ENCODE measurements at regions not wholly inside any gene's neighbourhood (a gene's known extent, or its start where the extent isn't known, plus 50 kb on each side); places are given as distances from the start of the nearest gene placed in this dataset.
"Not testable (repeated sequence)": the region's sequence is repeated elsewhere in the genome, so short reads cannot be mapped to it uniquely, and the experiment has no call there.

DNA sequence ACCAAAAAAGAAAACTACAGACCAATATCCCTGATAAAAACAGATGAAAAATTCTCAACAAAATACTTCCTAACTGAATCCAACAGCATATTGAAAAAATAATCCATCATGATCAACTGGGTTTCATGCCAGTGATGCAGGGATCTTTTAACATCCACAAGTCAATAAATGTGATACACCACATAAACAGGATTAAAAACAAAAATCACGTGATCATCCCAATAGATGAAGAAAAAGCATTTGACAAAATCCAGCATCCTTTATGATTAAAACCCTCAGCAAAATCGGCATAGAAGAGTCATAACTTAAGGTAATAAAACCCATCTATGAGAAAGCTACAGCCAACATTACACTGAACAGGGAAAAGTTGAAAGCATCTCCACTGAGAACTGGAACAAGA is 107.5 kb downstream of the DCLK3 start:
- no peak for DNase-seq
- H3K4me3 ChIP-seq = no peak overlapping the region
- H3K27me3 ChIP-seq = no peaks in the 10 kb centered on the region
- H3K9me3 ChIP-seq = no peaks in the 10 kb centered on the region; the same call in 1 of the 2 replicates
- no peaks in the 10 kb centered on the region for H3K36me3 ChIP-seq

DNA sequence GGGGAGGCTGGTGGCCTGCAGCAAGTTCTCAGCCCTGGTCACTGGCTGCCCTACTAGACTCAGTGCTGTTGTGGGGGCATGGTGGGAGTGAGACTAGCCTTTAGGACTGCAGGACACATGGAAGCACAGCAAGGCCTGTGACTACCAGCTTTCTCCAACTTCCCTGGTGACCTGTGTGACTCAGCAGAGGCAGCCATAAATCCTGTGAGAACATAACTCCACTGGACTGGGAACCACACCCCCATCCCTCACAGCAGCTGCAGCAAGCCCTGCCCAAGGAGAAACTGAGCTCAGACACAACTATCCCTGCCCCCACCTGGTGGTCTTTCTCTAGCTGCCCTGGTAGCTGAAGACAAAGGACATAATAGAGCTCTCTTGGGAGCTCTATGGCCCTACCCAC is 111.3 kb downstream of the DCLK3 start:
- H3K4me3 ChIP-seq = no peak overlapping the region
- H3K36me3 ChIP-seq = no peaks in the 10 kb centered on the region
- H3K27me3 ChIP-seq = no peaks in the 10 kb centered on the region
- H3K9me3 ChIP-seq = no peaks in the 10 kb centered on the region; the same call in 1 of the 2 replicates
- DNase-seq = no peak

DNA sequence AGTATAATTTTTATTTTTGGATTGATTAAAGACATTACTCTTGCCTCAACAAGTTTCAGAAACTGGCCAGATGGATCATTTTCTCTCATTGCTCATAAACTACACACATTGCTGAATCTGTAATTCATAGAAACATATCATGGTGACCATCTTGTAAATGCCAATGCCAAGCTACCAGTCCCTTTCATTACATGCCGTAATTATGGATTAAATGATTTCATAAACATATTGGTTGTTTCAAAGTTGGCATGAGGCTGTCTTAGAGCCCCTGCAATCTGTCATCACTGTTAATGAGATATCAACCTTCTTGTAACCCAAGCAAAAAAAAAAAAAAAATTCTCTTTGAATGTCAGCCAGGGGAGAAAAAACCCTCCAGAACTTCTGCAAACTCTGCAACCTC is 112.2 kb downstream of the DCLK3 start:
- H3K9me3 ChIP-seq = no peaks in the 10 kb centered on the region; the same call in 1 of the 2 replicates
- H3K4me3 ChIP-seq = no peak overlapping the region
- no peaks in the 10 kb centered on the region for H3K27me3 ChIP-seq
- no peak for DNase-seq
- H3K36me3 ChIP-seq = no peaks in the 10 kb centered on the region

DNA sequence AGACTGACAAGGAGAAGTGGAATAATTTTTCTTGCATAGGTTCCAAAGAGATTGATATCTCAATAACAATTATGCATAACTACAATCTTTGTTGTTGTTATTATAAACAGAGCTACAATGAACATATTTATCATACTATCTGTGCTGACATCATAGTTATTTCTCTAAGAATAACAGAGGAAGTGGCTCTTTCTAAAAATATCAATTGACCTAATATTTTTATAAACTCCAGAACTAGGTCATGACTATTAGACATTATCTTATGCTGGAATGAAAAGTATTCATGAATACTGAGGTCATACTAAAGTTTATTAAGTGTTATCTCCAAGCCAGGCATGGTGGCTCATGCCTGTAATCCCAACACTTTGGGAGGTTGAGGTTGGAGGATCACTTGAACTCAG is 114.1 kb downstream of the DCLK3 start:
- H3K36me3 ChIP-seq = no peaks in the 10 kb centered on the region
- no peak overlapping the region for H3K4me3 ChIP-seq
- H3K27me3 ChIP-seq = no peaks in the 10 kb centered on the region
- H3K9me3 ChIP-seq = no peaks in the 10 kb centered on the region; the same call in 1 of the 2 replicates
- DNase-seq = peak; percentile 18

DNA sequence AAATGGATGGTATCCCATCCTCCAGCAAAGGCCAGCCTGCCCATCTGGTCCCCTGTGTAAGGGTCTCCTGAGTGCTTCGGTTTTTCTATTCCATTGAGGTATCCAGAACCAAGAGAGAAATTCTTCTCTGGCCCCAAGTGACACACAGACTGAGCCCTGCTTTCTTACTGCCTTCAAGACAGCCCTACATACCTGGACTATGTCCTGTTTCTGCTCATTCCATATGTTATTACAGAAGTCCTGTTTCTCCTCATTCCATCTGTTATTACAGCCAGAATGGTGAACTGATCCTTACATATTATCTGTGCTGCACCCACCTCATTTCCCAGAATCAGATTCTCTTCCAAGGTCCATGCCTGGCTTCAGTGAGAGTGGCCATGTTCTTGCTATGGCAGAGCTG is 115.2 kb downstream of the DCLK3 start:
- no peaks in the 10 kb centered on the region for H3K9me3 ChIP-seq
- H3K27me3 ChIP-seq = no peaks in the 10 kb centered on the region
- no peaks in the 10 kb centered on the region for H3K36me3 ChIP-seq
- no peak for DNase-seq
- H3K4me3 ChIP-seq = no peak overlapping the region

DNA sequence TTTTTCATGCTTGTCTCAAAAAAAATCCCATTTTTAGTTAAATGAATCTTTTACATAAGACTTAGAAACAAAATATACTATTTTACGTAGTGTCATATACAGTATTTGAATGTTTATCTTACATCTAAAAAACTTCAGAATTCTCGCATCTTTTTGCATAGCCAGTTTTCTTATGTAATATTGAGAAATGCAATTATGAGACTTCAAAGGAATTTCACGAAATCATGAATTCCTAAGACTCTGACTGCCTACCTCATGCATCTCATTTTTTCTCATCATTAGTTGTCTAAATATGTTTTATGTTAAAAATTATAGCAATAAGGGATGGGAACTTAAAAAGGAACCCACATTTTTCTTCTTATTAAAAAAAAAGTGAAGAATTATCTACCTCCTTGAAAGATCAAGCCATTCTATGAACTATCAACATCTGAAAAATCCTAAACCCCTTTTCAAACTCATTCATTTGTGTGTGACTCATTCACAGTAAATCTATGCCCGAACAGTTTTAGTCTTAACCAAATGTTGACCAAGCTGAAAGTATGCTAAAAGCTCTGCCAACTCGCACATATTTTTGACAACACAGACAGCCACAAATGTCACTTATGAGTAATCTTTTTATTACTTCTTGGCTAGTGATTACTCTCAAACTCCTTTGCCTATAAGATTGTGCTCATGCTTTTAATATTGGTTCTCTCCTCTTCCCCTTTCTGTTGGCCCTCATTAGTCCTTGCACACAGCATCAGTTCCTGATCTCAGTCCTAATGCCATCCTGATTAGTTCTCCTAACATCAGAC is 115.9 kb downstream of the DCLK3 start:
- DNase-seq = peak; percentile 54
- Histone ChIP-seq H3K36me3 (no peaks in the 10 kb centered on the region), H3K4me3 (no peak overlapping the region), H3K9me3 (no peaks in the 10 kb centered on the region), H3K27me3 (no peaks in the 10 kb centered on the region)

DNA sequence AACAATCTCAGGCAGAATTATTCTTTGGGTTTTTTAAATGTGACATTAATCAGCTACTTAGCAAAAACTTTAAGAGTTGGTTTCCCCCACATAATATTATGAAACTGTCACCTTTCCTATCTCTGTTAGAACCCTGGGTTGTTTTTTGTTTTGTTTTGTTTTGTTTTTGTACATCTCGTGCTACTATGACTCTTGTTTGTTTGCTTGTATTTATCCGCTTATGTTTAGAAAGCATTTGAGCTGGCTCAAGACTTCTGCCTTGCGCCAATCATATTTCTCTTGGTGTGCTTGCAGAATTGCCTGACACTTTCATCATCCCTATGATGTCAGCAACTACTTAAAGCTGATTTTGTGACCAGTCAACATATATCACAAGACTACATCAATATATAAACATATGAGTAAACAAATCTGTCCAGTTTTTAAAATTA is 116.9 kb downstream of the DCLK3 start:
- H3K27me3 ChIP-seq = no peaks in the 10 kb centered on the region
- no peak overlapping the region for H3K4me3 ChIP-seq
- DNase-seq = no peak
- H3K36me3 ChIP-seq = no peaks in the 10 kb centered on the region
- H3K9me3 ChIP-seq = no peaks in the 10 kb centered on the region

DNA sequence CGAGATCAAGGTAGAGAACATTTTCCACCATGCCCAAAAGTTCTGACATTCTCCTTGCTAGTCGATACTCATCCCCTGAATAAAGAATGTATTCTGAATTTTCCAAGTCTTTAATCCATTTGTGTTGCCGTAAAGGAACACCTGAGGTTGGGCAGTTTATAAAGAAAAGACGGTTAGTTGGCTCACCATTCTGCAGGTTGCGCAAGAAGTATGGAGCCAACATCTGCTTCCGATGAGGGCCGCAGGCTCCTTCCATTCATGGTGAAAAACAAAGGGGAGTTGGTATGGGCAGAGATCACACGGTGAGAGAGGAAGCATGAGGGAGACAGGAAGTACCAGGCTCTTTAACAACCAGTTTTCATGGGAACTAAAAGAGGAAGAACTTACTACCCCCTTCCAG is 121.2 kb downstream of the DCLK3 start:
- Histone ChIP-seq H3K27me3 (no peaks in the 10 kb centered on the region), H3K4me3 (no peak overlapping the region), H3K9me3 (no peaks in the 10 kb centered on the region), H3K36me3 (no peaks in the 10 kb centered on the region)
- no peak for DNase-seq

DNA sequence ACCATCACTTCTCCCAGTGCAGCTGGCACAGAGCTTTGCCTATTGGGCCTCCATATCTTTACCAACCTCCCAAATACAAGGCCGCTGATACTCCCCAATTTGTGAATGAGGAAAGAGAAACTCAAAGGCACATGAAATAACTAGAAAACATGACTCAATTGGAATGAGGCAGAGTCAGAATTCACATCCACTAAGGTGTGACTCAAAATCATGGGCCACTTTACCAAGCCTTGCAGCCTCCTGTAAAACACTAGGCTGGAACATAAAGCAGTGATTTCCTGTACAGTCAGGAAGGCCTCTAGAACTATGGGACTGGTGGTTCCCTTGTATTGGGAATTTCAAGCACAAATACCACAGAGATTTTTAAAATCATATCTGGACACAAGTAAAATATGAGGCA is 128.6 kb downstream of the DCLK3 start:
- Histone ChIP-seq H3K27me3 (no peaks in the 10 kb centered on the region), H3K36me3 (no peaks in the 10 kb centered on the region), H3K4me3 (no peak overlapping the region), H3K9me3 (no peaks in the 10 kb centered on the region)
- DNase-seq = no peak

DNA sequence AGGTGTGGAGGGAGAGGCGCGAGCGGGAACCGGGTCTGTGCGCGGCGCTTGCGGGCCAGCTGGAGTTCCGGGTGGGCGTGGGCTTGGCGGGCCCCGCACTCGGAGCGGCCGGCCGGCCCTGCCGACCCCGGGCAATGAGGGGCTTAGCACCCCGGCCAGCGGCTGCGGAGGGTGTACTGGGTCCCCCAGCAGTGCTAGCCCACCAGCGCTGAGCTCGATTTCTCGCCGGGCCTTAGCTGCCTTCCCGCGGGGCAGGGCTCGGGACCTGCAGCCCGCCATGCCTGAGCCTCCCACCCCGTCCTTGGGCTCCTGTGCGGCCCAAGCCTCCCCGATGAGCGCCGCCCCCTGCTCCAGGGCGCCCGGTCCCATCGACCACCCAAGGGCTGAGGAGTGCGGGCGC is 130.5 kb downstream of the DCLK3 start:
- H3K9me3 ChIP-seq, H3K27me3 ChIP-seq, H3K4me3 ChIP-seq, H3K36me3 ChIP-seq, DNase-seq: not testable (repeated sequence)

DNA sequence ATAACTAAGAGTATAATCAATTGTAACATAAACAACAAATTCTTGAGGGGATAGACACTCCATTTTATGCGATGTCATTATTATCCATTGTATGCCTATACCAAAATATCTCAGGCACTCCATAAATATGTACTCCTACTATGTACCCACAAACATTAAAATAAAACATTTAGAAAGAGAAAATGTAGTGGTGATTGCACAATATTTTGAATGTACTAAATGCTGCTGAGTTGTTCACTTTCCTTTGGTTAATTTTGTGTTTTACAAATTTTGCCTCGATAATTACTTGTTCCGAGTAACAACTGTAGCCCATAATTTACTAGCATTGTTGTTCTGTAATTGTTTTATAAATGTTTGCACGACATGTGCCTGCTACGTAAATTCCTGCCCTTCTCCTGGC is 131.3 kb downstream of the DCLK3 start:
- Histone ChIP-seq H3K4me3 (no peak overlapping the region), H3K9me3 (no peaks in the 10 kb centered on the region)

DNA sequence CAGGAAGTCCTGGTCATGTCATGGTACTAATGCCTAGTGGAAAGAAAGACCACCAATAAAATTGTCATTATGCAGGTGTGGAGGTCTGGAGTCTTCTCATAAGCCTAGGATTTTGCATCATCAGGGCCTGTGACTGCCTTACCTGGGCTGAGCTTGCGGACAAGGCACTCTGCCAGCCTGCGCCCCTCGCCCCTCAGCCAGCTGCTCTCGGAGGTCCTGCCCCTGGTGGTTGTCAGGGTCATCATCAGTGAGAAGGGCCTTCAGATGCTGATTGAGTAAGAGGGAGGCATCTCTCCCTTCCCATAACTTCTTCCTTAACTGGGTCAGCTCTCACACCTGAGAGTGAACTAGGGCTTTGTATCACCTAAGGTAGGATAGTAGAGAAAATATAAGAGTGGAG is 132.8 kb downstream of the DCLK3 start:
- Histone ChIP-seq H3K27me3 (no peaks in the 10 kb centered on the region), H3K36me3 (no peaks in the 10 kb centered on the region), H3K9me3 (no peaks in the 10 kb centered on the region), H3K4me3 (no peak overlapping the region)
- no peak for DNase-seq

More for the DNA sequence above, 131.3 kb downstream of the DCLK3 start:
- no peak for DNase-seq
- H3K27me3 ChIP-seq = no peaks in the 10 kb centered on the region
- H3K36me3 ChIP-seq = no peaks in the 10 kb centered on the region

DNA sequence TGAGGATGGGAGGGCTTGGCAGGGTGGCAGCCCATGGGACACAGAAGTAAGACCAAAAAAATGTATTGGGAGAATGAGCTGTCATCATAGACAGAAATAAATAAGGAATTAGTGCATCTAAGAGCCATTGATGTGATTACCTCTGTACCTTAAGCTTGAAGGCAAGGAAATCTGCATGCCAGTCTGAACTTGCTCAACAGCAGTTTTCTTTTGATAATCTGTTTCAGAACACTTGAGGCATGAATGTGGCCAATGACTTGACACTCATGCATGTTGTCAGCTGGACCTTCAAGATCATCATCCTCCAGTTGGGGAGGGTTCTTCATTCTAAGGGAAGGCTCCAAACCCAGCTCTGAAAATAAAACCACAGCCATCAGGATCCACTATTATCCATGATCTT is 148.5 kb downstream of the DCLK3 start:
- H3K9me3 ChIP-seq = no peaks in the 10 kb centered on the region
- H3K4me3 ChIP-seq = no peak overlapping the region
- no peaks in the 10 kb centered on the region for H3K36me3 ChIP-seq
- no peak for DNase-seq
- H3K27me3 ChIP-seq = no peaks in the 10 kb centered on the region

DNA sequence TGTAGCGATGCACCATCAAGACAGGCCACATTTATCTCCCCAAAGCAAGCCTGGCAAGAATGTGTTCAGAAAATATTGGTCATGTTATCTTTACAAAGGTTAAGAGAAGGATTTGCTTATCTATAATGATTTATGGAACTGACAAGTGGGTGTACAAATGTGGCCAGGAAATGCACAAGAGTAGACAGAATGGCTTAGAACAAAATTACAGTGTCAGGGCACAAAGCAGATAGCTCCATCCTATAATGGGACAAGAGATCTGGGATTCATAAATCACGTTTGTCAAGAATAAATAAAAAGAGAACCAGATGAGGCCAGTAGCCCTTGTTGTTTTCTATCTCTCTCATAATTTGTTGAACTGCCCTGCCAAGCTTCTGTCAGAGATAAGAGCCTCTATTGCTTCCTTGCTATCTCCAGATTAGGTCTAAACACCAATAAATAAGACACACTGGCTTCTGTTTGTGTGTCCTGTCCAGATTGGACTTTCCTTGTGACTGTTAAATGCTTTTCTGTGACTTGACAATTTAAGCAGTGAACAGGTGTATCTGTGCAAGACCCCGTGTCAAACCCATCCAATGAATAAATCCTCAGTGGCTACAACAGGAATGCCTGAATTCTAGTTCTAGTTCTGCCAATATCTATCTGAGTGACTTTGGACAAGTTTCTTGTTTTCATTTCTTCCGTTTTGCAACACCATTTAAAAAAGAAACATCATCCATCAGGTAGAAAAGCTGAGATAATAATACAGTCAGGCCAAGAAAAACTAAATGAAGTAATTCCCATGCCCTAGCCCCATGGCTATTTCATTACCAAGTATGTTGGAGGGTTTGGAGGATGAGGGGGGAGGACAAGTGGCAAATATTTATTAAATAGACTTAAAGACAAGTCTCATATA is 157.2 kb downstream of the DCLK3 start:
- no peaks in the 10 kb centered on the region for H3K27me3 ChIP-seq
- H3K4me3 ChIP-seq = no peak overlapping the region
- DNase-seq = no peak
- no peaks in the 10 kb centered on the region for H3K9me3 ChIP-seq
- no peaks in the 10 kb centered on the region for H3K36me3 ChIP-seq

DNA sequence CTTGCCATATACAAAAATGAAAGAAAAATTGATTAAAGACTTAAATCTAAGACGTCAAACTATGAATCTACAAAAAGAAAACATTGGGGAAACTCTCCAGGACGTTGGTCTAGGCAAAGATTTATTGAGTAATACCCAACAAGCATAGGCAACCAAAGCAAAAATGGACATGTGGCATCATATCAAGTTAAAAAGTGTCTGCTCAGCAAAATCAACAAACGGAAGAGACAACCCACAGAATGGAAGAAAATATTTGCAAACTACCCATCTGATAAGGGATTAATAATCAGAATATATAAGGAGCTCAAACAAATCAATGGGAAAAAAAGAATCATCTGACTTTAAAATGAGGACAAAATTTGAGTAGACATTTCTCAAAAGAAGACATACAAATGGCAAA is 160.9 kb downstream of the DCLK3 start:
- H3K9me3 ChIP-seq = no peaks in the 10 kb centered on the region
- H3K27me3 ChIP-seq = no peaks in the 10 kb centered on the region
- no peak overlapping the region for H3K4me3 ChIP-seq
- no peak for DNase-seq
- no peaks in the 10 kb centered on the region for H3K36me3 ChIP-seq

DNA sequence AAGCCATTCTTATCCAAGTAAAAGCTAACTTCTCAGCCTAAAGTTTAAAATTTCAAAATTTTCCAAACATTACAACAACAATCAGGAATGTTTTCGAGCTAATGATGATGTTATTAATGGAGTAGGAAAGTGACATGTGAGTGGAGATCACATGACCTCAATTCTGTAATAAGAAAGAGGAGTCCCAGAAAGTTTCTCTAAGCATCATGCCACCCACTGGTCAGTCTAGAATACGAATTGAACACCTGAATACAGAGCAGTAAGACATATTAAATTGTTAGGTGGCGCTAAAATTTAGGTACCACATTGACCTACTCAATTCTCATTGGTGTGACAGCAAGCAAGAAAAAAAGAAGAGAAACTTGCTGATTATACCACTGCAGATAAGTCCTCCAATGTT is 163.9 kb downstream of the DCLK3 start:
- no peaks in the 10 kb centered on the region for H3K36me3 ChIP-seq
- DNase-seq = no peak
- no peak overlapping the region for H3K4me3 ChIP-seq
- no peaks in the 10 kb centered on the region for H3K27me3 ChIP-seq
- H3K9me3 ChIP-seq = no peaks in the 10 kb centered on the region
